CD4-positive, alpha-beta T cell treated with Interleukin-10 for 1 hour (primary cell): ENCODE measurements at regions not wholly inside any gene's neighbourhood (a gene's known extent, or its start where the extent isn't known, plus 50 kb on each side); places are given as distances from the start of the nearest gene placed in this dataset.

Experiments
- DNase-seq: peaks from one replicate; pipeline ENCODE4 v3.0.0-alpha.2; 2020

DNA sequence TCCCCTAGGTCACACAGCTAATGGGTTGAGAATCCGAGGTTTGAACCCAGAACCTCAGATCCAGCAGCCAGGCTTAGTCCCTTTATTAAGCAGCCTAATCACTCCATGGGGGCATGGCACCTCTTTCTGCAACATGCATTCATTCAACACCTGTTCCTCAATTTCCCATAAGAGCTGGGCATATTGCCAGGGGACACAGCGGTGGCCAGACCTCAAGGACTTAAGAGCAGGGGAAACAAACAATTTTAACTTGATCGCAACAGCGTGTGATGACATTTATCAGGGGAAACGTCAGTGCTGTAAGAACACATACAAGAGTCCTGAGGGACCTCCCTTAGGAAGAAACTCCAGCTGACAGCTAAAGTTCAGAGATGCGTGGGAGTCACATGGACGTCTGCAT, 267.4 kb upstream of the CDH4 start:
- no peak for DNase-seq

DNA sequence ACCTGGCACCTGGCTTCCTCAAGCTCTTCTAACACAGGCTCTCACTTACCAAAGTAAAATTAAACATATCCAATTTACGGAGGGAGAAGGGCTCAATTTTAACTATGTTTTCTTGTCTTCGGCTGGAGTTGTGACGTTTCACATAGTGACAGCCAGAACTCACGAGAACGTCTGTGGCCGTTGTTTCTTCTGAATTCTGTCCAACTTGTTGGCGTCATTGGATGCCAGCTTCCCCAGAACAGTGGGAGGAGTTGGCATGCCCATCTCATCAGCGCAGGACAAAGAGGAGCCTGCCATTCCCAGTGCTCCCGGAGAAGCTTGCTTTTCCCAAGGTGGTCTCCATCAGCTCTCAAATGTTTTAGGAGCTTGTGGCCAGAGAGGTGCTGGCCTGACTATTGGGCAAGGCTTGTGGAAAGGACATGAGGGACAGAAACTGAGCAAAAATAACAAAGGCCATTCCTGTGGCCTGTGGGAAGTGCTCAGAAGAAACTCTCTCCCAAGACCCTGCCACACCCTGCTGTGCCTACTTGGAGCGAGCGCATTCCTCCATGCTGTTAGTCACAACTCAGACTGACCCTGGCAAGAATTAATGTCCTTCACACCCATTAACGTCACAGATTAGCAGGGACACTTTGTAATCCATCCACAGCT, 265.4 kb upstream of the CDH4 start:
- DNase-seq, result no peak

DNA sequence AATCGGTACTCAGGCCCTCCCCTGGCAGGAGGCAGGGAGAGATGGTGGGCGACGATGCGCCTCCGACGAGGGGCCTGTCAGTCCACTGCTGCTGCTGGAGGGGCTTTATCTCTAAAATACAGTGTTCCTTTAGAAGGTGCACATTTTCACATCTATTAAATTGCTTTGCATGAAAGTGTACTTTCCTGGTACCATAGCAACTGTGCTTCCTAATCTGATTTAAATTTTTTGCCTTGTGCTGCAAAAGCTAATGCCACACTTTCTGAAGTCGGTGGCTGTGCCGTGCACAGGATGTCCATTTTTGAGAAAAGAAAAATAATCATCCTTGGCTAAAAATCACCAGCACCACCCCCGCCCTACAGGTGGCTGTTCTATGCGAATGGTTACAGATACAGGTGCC, 262.0 kb upstream of the CDH4 start:
- DNase-seq, result no peak

DNA sequence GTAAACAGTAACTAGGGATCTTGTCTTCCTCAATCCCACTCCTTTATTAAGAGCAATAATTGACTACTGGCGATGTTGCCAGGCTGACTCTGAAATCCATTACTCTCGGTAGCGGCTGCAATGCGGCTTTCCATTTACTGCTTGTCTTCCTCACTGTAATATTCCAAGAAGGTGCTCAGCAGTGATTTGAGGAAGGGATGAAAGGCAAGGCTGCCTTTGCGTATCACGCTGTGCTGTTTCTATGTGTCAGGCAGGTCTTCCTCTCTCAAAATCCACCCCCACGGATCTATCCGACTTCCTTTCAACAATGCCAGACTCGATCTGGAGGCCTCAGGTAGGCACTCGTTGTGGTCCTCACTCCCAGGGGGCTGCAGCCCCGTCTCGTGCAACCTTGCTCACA, 261.4 kb upstream of the CDH4 start:
- no peak for DNase-seq

DNA sequence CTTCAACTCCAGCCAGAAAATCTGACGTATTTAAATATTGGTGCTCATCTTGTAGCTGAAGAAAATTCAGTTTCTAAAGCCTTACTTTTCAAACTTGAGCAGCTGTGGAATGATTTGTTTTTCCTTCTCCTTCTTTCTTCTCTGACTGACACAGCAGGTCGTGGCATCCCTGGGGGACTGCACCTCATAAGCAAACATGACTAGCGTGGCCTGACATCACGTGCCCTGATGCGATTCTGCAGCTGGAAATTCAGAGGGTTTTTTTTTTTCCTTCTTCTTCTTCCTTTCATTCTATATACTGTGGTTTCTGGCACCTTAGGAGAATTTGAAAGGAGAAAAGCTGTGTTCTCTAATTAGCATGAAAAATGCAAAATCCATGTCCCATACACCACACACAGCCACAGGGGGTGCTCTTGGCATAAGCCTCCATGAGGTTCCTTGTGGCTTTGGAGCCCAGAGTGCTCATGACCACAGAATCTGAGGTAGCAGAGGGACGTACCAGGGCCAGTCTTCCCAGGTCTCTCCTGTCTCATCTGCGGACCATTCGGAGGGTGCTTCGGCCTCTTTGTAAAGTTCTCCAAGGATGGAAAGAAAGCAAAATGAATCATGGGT, 258.5 kb upstream of the CDH4 start:
- DNase-seq, result no peak

DNA sequence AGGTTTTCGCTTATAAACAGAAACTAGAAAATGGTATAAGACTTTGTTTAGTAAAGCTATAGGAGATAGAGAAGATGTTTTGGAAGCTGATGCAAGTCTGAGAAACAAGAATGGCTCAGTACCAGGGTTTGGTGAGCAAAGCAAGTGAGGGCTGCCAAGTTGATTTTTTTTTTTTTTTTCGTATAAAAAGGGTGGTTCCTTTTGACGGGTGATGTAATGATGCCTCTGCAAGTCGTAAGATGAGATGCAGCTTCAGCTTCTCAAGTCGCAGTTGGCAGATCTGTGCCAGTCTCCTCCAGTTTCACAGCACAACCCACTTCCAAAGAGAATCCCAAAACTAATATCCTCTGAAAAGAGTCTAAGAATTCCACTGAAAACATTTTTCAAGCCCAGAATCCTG, 252.8 kb upstream of the CDH4 start:
- DNase-seq, result no peak

DNA sequence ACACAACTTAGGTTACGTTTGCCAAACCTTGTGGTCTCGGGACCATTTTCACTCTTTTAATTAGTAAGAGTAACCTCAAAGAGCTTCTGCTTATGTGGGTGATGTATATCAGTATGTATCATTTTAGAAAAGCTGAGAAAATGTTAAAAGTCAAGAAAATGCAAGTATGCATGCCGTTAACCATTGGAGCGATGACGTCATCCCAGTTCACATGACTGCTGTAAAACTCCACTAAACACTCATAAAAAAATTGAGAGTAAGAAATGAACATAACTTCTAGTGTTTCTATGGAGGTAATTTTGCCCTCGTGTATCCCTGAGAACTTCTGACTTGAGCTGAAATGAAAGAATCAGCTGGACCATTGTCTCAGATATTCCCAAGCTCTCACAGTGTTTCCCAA, 250.0 kb upstream of the CDH4 start:
- no peak for DNase-seq

DNA sequence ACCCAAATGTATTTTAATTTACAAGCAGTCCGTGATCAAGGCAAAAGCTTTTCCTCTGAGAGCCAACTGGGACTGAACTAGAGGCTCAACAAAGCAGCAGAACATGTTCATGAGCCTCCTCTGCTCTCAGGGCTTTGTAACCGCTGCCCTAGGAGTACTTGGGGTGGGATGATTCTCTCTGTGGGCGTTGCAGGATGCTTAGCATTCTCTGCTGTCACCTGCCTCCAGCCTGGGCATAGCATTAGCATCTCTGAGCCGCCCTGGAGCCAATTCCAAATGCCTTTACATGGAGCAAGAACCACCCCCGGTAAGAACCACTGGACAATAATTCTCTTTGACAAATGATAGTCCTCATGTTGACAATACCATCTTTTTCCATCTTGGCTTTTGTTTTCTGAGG, 237.6 kb upstream of the CDH4 start:
- no peak for DNase-seq

DNA sequence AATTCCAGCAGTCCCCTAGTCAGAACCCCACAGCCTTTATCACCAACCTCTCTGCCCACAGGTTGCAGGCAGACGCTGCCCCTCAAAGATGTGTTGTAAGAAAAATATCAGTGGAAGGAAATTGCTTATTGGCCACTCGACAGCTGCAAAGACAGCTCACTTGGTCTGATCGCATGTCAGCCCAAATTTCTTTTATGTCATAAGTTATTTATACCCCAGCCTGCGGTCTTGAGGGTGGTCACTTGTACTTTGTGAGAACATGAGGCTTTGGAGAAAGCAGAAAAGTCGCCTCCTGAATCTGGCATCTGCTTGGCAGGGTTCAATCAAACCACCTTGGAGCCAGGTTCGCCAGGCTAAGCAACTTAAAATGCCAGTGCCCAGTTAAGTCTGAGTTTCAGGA, 236.5 kb upstream of the CDH4 start:
- no peak for DNase-seq

DNA sequence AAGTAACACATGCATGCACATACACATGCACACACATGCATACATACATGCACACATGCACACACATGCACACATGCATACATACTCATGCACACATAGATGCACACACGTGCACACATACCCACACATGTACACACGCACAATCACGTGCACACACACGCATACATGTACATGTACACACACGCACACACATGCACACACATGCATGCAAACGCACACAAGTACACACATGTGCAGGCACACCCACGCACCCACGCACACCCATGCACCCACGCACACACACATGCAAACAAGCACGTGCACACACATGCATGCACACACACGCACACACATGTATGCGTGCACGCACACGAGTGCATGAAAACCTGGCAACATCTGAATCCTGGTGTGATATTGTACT, 232.7 kb upstream of the CDH4 start:
- no peak for DNase-seq

DNA sequence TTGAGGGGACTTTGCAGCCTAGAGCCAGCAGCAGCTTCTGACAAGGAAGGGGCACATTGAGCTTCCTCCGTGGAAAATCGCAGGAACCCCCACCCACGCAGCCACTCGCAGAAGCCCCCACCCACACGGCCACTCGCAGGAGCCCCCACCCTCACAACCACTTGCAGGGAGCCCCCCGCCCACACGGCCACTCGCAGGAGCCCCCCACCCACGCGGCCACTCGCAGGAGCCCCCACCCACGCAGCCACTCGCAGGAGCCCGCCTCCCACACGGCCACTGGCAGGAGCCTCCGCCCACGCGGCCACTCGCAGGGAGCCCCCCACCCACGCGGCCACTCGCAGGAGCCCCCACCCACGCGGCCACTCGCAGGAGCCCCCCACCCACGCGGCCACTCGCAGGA, 228.4 kb upstream of the CDH4 start:
- DNase-seq, result no peak

DNA sequence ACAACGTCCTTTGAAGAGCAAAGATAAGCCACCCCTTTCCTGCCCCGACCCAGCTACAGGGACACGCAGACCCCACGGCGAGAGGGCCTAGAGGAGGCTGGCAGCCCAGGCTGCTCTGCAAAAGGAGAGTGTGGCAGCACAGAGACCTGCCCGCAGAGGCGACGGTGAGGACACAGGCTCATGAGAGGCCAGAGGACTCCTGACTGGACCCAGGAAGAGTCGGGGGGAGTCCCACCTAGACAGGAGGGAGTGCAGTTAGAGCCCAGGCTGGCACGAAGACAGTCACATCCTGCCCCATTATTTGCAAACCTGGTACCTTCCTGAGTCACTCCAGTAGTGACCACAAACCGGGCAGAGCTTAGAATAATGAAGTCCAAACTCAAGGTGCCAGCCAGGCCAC, 227.7 kb upstream of the CDH4 start:
- no peak for DNase-seq

DNA sequence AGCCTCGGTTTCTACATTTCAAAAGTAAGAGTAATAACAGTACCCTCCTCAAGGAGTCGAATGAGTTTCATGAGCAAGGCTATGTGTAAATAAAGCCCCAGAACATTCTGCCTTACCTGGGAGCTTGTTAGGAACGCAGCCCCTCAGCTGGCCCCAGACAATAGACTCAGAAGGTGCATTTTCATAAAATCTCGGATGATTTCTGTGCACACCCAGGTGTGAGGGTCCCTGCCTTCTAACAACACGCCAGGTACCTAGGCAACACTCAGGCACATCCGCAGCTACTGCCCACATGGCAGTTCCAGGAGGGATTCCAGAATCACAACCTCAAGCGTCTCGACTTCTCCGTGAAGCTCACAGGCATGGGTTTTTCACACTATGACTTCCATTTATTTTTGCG, 226.5 kb upstream of the CDH4 start:
- DNase-seq, result no peak

DNA sequence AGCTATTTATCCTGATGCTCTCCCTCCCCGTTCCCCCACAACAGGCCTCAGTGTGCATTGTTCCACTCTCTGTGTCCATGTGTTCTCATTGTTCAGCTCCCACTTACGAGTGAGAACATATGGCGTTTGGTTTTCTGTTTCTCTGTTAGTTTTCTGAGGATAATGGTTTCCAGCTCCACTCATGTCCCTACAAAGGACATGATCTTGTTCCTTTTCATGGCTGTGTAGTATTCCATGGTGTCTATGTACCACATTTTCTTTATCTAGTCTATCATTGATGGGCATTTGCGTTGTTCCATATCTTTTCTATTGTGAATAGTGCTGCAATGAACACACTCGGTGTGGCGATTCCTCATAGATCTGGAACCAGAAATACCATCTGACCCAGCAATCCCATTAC, 225.9 kb upstream of the CDH4 start:
- no peak for DNase-seq

DNA sequence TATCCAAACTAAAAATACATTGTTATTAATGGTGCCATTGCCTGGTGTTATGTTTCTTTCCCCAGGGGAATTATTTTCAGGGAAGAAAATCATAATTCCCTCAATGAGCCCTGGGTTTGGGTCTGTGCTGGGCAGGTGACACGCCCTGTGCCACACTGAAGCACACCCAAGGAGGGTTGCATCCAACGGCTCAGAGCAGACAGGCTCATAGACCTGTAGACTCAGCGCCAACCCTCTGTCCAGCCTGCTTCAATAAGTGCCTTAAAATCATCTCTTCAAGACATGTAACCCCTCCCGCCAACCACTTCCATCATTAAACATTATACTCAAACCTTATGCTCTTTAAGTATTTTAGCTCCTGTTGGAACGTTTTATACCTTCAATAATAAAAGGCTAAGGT, 225.3 kb upstream of the CDH4 start:
- no peak for DNase-seq

DNA sequence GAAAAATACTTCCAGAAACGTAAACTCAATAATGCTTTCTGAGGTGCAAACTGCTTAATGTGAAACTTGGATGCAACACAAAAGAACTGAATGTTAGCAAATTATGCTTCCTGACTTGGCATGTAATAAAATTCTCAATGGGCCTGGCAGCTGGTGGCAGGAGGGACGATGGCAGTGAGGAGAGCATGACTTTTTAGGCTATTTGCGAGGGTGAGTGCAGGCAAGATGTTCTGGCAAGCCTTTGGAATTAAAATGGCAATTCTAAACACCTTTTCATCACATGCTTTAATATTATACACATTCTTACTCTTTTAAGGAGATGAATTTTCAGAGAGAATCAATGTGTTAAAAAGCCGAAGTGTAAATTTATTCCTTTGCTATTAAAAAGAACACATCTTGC, 224.8 kb upstream of the CDH4 start:
- no peak for DNase-seq

DNA sequence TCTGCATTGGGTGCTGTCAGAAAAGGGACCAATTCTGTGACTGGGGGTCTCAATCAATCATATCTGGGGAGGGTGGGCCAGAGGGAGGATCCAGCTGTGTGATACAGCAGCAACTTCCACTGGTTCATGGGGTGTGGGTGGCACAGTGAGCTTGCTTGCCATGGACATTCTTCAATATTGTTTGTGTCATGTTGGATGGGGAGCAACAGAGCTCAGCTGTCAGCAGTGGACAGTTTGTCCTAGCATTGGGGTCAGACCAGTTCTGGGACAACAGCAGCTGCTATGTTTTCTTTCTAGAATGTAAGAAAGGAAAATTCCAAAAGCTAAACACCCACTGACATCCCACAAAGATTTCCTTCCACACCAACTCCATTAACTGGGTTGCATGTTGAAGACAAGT, 221.9 kb upstream of the CDH4 start:
- DNase-seq, result no peak

DNA sequence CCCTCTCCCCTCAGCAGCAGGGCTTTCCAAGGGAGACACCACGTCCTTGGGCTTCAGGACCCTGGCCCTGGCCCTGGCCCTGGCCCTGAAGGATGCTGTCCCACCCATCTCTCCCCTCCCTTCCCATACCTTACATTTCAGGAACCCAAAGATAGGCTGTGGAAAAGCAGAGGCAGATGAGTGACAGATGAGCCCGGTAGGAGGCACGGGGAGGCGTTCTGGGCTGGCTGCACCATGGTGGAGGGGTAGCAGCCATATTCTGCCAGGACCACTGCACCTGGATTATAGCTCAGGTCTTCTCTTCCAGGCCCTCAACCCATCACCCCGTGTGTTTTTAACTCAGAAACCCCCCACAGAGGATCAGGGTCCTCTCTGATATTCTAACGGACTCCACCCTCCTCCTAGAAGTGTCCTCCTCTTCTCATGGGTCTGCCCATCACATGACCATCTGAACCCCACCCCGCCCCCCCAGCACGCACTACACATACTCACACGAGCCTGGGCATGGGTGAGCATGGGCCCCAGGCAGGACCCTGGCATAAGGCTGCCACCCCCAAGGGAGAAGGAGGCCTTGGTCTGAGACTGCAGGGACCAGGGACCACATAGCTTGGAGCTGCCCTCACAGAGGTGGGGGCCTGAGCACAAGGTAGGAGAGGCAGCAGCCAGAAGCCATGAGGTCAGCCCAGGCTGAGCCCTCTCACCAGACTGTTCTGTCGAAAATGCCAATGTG, 220.8 kb upstream of the CDH4 start:
- DNase-seq, result no peak

DNA sequence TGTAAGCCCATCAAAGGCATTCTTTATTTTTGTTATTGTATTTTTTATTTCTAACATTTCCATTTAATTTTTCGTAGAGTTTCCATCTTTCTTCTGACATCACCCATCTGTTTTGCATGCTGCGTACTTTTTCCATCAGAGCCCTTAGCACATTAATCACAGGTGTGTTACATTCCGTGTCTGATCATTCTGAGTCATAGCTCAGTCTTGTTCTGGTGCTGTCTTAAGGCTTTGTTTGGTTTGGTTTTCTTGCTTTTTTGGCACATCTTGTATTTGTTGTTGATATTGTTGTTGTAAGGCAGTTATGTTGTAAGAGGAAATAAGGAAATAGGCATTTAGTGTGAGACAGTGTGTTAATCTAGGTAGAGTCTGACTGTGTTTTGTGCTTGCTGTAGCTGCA, 214.6 kb upstream of the CDH4 start:
- DNase-seq, result no peak

DNA sequence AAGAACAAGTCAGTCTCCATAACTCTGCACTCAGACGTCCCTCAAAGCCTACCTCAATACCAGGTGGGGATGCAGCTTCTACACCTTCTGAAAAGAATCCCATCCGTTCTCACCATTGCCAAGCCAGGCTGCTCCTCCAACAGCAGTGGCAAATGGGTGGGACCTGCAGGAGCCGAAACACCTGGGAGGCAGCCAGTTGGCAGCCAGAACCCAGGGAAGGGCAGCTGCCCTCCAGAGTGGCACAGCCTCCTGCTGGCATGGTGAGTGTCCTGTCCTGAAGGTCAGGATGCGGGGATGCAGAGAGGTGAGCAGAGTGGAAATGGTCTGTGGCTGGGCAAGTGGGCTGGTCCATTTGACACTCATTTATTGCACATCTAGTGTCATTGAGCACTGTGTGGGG, 210.6 kb upstream of the CDH4 start:
- DNase-seq, result no peak

DNA sequence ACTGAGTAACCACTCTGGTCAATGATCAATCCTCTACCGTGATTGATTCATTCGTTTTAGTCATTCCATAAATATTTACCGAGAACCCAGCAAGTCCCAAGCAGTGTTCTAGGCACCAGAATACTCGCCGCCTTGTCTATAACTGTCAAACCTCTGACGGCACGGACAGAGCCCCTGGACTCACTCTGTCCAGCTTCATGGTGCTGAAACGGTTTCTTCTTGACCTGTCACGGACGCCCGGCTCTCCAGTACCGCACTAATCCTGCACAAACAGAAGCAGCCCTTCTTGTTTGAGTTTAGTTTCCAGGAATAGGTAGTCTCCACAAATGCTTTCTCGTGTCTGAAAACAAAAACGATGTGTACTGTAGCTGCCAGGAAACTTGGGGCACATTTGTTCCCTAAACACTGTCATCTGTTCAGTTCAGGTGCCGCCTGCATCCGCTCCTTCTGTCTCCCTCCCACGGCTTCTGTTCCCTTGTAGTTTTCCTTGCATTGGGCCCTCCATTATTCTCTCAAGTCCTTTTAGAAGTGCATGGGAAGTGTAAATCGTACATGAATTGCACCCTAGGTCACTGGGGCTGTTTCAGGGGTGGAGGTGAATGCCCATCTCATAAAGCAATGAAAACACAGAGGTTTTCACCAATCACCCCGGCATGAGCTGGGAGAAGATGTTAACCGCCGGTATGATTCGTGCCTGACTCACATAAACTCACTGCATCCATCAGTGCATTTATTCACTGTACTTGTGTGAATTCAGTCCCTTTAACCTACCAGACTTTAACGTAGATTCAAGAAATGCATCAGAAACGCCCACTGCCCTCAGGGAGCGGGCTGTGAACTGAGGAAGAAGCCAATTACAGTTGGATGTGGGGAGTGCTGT, 209.3 kb upstream of the CDH4 start:
- DNase-seq, result no peak

DNA sequence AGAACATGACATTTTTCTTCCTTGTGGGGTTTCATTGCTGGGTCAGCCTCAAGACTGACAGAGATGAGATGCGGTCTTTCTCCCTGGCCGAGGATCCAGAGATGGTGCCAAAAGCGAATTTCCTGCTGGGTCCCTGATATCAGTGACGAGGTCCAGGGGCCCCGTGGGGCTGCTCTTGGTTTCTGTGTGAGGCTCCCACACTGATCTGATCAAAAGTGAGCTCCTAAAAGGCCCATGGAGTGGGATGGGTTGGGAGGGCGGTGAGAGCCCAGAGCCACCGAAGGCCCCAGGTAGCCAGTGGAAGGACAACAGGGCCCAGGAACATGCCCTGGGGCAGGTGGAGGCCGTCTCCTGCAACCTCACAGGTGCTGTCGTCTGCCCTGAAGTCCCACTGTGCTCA, 208.4 kb upstream of the CDH4 start:
- no peak for DNase-seq

DNA sequence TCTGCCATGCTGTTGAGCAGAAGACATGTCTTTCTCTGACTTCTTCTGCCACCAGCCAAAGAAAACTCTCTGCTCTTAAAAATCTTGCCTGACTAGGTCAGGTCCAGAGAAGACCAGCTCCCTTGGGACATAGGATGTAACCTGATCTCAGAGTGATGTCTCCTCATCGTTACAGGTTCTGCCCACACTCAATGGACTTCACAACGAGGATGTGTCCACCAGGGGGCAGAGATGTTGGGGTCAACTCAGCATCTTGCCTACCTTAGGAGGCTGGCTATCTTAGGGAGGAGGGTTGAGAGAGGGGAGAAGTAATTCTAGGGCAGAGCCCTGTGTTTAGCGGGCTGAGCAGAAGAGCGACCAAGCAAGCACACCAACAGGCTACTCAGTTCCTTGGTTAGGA, 207.6 kb upstream of the CDH4 start:
- DNase-seq, result no peak

DNA sequence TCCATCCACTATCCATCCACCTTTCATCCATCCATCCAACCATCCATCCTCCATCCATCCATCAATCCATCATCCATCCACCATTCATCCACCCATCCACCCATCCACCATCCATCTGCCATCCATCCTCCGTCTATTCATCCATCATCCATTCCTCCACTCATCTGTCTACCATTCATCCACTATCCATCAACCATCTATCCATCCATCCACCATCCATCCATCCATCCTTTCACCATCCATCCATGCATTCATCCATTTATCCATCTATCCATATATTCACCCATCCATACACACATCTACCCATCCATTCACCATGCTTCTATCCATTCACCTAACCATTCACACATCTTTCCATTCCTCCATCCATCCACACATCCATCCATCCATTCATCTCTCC, 207.0 kb upstream of the CDH4 start:
- no peak for DNase-seq
